NCI-H69 (cell line): ENCODE measurements at regions not wholly inside any gene's neighbourhood (a gene's known extent, or its start where the extent isn't known, plus 50 kb on each side); places are given as distances from the start of the nearest gene placed in this dataset.
A peak's percentile ranks its signal among the peaks of the same experiment; 100 is the strongest.

Experiments used
- DNase-seq: peaks from one replicate; lab custom pipeline; 2025; lab: John Stamatoyannopoulos, UW

DNA sequence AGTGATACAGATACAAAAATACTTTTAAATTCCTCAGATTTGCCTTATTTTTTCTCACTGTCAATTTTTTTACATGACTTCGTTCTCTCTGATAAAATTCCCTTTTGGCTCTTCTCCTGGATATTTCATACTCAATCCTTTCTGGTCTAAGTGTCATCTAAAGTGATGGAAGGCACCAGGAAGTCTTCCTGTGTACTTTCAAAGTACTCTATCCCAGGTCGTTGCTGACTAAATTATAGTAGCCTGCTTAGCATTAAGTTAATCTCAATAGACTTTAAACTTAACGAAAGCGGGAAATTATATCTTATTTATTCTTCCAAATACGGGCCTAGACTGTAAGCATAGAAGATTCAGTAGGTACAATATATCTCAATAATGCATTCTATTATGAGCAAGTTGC lies 67.8 kb downstream of the CASP12 start:
- DNase-seq, result no peak

- no peak for DNase-seq
Measured at GRCh38 chr11:104830080-104830479, 68.2 kb downstream of the CASP12 start.

DNA sequence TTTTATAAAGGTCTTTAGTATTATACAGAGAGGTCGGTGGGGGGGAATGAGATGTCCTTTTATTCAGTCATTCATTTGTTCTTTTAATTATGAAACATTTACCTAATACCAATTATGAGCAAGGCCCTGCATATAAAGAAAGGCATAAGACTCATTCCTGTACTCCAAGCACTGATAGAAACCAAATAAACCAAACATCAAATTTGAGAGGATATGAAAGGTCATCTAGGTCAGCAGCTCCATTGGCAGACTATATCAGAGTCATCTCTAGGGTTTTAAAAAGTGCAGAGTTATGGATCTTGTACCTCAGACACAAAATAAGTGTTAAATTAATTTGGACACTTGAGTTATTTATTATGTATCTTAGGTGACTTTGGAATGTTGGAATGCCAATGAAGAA lies 71.5 kb downstream of the CASP12 start:
- DNase-seq, result no peak

DNA sequence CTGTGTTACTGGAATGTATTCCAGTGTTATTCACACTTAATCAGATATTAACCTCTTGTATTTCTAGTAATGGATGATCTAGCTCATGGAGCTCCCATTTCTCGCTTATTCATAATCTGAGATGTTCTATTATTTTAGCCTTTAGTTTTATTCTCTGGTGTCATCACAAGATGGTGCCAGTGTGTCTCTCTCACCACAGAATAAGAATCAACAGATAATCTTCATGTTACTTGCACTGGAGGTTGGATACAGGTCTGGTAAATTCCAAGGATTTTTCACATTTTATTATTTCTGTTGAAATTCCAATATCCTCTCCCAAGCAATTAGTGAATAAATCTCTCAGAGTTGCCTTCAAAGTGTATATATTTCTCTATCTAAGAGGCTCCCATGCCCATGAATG lies 74.6 kb downstream of the CASP12 start:
- DNase-seq, result no peak

DNA sequence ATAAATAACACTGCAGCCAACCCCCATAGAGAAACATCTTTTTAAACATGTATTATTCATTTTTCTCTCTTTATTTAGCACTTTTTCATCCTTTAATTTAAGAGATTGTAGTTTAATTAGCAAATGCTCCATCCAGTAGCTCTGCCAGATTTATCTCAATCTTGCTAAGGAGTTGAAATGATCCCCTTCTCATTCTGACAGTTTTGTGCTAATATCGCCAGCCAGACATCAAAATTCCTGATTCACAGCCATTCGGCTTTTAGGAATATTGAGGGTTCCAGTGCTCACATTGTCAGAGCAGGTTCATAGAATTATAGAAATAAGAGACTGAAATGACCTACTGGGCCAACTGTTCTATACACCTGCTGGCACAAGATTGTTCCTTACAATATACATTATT lies 77.8 kb downstream of the CASP12 start:
- no peak for DNase-seq

DNA sequence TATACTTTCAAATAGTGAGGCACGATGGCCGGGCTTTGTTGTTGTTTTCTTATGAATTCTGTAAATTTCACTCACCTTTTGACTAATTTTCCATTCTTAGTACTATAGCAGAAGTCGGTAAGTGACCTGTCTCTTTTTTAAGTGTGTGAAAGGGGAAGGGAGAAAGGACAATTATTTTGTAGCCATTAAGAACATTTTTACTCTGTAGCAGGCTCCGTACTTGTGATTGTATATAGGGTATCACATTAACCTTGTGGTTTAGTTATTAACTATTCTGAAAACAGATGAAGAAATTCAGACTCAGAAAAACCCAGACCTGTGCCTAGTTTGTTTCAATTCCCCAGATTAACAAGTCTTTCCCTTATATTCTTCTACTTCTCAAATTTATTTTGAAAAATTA lies 78.7 kb downstream of the CASP12 start:
- DNase-seq, result no peak

- no peak for DNase-seq
Measured at GRCh38 chr11:104819107-104819506, 79.2 kb downstream of the CASP12 start.

DNA sequence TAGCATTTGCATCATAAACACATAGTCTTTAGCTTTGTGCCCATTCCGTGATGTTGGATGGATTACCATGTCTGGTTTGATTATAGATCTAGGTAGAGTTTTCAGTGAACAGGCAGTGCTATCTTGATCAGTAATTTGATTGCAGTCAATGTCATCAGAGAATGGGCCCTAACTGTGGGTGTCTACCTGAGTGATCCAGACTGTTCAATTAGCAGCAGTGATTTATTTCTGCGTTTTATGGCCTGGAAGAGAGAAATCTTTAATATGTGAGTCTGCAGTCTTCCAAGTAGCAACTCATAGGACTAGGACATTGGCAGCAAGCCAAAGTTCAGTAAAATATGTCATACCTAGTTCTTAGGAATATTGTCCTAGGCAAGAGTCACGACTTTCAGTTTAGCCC lies 80.3 kb downstream of the CASP12 start:
- no peak for DNase-seq

DNA sequence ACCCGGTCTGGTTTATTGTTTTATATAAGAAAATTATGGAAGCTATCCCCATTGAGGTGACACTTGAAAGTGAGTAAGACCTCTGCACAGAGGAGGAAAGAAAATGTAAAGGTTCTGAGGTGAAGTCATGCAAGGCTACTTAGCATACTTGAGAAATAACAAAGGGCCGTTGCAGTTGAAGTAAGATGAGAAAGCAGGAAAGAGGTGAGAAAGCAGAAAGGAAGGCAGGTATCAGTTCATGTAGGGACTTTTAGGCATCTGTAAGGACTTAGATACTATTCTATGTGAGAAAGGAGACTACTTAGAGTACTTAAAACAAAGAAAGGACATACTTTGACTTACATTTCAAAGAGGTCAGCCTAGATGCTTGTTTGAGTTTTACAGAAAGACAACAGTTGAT lies 84.7 kb downstream of the CASP12 start:
- DNase-seq, result no peak

DNA sequence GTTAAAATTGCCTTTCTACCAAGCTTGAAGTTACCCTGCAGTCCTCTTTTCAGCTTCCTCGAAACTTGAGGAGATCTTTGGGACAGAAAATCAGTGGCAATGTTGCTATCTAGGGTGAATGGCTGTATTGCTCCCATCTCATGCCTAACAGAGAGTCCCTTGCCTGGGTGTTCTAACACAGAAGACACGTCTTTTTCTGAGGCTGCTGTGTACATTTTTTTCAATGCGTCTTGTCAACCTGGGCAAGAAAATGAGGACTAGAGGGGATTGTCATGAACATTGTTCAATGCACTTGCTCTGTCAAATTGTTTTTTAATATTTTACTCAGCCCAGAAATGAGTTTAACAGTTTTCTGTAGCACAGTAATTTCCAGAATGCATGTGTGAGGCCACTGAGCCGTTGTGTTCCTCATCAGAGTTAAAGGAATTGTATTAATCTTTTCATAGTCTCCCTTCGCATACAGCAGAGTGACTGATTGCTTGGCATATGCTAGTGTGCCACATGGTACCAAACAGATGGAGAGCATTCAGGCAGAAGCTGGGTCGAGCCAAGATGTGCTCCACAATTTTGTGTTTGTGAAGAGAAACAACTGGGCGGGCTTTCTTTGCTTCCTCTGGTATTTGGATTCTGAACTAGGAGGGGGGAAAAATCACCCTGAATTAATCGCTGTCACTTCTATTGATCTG lies 86.0 kb downstream of the CASP12 start:
- no peak for DNase-seq

GRCh38 chr11:104803776-104804175 lies 94.5 kb downstream of the CASP12 start:
- no peak for DNase-seq

- no peak for DNase-seq
Measured at GRCh38 chr11:104799251-104799650, 99.0 kb downstream of the CASP12 start.

DNA sequence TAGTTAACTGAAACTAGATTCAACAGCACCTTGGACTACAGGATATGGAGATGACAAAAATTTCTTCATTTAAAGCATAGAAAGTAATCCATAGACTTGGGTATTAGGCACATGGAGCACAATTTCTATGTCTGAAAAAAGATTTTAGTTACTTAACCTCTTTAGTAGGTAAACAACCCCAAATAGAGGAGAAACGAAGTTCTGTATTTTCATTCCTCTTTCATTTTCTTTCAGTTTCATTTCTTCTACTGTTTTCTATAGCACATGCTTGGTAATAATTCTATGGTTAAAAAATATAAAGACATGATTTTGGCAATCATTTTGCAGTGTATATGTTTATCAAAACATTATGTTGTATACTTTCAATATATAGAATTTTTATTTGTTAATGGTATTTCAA lies 99.5 kb downstream of the CASP12 start:
- no peak for DNase-seq

GRCh38 chr11:104796301-104796700 lies 102.0 kb downstream of the CASP12 start:
- DNase-seq, result no peak

- peak; percentile 11 for DNase-seq
Measured at GRCh38 chr11:104795501-104796213, 102.6 kb downstream of the CASP12 start.

DNA sequence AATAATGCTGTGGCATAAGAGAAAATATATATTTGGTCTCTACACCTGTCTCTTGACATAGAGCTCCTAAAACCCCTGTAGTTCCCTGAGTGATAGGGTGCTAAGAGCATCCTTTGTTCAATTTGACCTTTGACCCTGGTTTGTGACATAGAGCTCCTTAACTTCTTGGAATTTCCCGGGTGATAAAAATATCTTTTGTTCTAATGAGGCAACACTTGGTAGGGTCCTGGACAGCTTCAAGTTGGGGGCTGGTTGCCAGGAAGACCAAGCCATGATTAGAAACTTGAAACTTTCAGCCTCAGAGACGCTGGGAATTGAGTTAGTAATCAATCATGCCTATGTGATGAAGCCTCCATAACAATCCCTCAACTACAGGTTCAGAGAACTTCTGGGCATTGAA lies 105.4 kb downstream of the CASP12 start:
- peak; percentile 3 for DNase-seq

- DNase-seq, result no peak
Measured at GRCh38 chr11:104791896-104792295, 106.4 kb downstream of the CASP12 start.

DNA sequence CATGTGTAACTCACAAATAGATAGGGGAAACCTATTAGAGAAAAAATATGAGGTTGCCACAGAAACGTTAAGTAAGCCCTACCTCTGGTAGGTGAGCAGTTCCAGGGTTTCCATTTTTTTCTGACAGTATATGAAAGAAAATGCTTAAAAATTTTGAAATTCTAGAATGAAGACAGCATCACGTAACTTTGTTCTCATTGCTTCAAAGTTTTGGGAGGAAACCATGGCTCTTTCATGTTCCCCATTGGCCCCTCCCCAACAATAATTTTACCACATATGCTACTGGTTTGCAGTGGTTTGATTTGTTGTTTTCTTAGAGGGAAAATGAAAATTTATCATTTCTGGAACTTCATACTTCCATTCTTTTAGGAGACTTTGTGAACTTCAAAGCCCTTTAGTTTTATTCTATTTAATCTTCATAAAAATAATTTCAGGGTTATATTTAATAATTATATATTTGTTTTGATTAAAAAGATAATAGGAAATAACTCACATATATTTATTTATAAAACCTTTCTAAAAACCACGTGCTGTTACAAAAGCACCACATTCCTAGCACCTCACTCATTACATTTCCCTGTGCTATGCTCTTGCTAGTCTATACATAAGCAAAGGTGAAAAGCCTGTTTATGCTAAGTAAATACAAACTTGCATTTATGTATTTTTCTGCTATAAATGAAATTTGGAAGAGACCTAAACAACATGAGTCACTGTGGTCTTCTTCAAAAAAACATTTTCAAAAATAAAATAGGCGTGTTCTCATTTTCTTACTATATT lies 113.4 kb downstream of the CASP12 start:
- DNase-seq, result no peak

DNA sequence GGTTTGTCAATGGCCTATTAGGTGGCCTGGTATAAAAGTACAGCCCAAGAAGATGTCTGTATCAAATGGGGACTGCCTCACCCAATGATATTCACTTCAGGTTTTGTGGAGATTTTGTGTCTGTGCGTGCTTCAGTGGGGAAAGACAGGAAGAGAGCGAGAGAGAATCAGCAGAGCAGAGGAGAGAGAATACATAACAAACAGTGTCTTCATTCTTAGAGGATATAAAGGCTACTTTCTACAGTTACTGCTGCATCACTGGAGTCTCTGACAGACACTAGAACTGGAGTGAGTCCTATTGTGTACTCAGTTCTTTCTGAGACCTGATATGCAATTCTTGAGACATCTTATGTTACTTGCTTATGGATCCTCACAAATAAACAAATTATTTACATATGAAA lies 115.0 kb downstream of the CASP12 start:
- no peak for DNase-seq

- DNase-seq, result no peak
Measured at GRCh38 chr11:104782377-104782754, 115.9 kb downstream of the CASP12 start.

GRCh38 chr11:104781719-104782376 lies 116.4 kb downstream of the CASP12 start:
- no peak for DNase-seq

DNA sequence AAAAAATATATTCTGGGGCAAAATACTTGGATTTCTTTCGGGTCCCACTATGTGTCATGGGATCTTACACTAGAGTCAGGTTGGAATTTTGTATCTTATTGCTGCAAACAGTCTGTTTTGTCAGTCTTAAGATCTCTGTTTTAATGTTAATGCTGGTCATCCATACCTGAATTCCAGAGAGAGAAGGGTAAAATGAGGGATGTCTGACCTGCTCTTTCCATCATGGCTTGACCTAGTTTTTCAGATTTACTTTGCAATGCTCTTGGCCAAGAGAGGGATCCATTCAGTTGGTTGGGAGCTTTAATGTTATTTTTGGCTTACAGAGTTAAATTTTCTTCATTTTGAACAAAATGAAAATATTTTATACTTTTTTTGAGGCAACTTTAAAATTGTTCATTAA lies 117.2 kb downstream of the CASP12 start:
- no peak for DNase-seq
